ENCODE measurements at regions not wholly inside any gene's neighbourhood (a gene's known extent, or its start where the extent isn't known, plus 50 kb on each side); places are given as distances from the start of the nearest gene placed in this dataset.

DNA sequence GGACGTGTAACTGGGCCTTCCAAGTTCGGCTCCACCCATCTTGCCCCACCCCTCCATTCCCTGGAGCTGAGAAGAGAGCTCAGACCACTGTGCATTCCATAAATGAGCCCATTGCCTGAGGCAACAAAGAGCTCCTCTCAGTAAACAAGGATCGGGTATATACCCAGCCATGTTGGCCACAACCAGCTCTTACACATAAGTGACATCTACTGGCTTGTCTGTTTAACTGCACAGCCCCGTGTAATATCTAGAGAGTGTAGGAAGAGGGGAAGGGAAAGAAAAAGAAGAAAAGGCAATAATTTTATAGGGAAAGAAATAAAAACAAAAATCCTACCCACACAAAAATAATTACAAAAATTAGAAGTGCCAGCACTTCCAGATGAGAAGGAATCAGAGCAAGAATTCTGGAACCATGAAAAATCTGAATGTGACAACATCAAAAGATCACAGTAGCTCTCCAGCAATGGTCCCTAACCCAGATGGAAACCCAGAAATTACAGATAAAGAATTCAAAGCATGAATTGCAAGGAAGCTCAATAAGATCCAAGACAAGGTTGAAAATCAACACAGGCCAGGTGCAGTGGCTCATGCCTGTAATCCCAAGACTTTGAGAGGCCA is 308.1 kb downstream of the RPAP3 start:
- H3K4me3 Mint-ChIP-seq = no peak overlapping the region
- no peaks in the 10 kb centered on the region for H3K27me3 Mint-ChIP-seq
- CTCF ChIA-PET = interaction anchor here (0.5 to 4.4 kb wide), 56 partner anchors 8 to 411 kb away, joined by 3 to 68 read pairs (median 4); partner anchors contain the start of genes AMIGO2 and PCED1B
- peak; percentile 61 for DNase-seq
- H3K4me1 Mint-ChIP-seq = peaks cover 75% of the 10 kb centered on the region
- H3K36me3 Mint-ChIP-seq = peaks cover 37% of the 10 kb centered on the region
- H3K9me3 Mint-ChIP-seq = peaks cover 26% of the 10 kb centered on the region
- H3K27ac Mint-ChIP-seq = peak overlapping the region; percentile 84

DNA sequence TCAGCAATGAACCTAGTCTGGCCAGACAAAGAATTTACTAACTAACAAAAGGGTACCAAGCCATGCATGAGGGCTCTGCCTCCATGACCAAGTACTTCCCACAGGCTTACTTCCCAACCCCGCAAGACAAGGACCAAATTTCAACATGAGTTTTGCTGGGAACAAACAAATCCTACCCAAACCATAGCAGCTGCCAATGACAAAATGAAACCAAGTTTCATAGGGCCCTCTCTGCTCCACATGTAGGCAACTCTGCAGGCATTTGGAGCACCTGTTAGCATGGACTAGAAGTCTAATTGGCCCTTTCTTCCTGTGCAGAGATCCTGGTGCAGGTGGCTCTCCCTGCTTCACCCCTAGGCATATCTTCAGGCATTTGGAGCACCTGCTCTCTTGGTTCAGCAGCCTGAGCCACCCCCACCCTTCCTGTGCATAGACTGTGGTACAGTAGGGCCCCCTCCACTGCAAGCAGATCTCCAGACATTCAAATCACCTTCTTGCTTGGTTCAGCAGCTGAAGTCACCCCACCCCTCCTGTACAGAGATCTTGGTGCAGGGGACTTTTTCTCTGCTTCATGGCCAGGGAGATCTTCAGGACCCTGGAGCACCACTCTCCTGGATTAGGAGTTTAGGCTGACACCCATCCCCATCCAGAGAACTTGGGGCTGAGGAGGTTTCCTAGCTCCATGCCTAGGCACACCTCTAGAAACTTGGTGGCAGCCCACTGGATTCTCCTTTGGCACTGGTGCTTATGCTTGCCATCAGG is 308.7 kb downstream of the RPAP3 start:
- CTCF ChIA-PET = interaction anchor here (0.5 to 4.4 kb wide), 55 partner anchors 9 to 410 kb away, joined by 3 to 68 read pairs (median 5); partner anchors contain the start of genes AMIGO2 and PCED1B
- Mint-ChIP-seq H3K36me3 (peaks cover 37% of the 10 kb centered on the region), H3K27me3 (no peaks in the 10 kb centered on the region), H3K4me1 (peaks cover 82% of the 10 kb centered on the region), H3K27ac (peak overlapping the region; percentile 84), H3K4me3 (no peak overlapping the region), H3K9me3 (peaks cover 26% of the 10 kb centered on the region)
- peak; percentile 57 for DNase-seq

DNA sequence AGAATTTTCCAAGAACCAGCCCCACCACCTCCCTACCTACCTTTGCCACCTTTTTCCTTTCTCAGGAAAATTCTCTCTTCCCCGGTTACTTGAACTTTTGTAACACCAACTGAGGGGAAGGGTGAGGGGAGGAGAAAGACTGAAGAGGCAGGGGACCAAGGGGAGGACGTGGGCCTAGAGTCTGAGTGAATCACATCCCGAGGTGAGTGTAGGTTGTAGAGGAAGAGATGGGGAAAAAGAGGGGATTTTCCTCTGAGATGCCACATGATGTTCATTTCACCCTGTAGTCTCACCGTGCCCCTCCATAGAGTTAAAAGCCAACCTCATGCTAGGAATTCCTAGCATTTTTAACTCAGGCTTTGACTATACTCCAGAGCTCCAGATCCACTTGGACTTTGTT is 311.8 kb downstream of the RPAP3 start:
- H3K4me3 Mint-ChIP-seq = peak overlapping the region; percentile 24
- peak overlapping the region; percentile 98 for H3K27ac Mint-ChIP-seq
- H3K9me3 Mint-ChIP-seq = peaks cover 19% of the 10 kb centered on the region
- CTCF ChIA-PET = interaction anchor here (2.7 kb wide), 1 partner anchor 187 kb away, joined by 6 read pairs; no protein-coding TSS in a partner anchor
- peaks cover 33% of the 10 kb centered on the region for H3K36me3 Mint-ChIP-seq
- H3K27me3 Mint-ChIP-seq = no peaks in the 10 kb centered on the region
- H3K4me1 Mint-ChIP-seq = peaks cover 89% of the 10 kb centered on the region
- no peak for DNase-seq

DNA sequence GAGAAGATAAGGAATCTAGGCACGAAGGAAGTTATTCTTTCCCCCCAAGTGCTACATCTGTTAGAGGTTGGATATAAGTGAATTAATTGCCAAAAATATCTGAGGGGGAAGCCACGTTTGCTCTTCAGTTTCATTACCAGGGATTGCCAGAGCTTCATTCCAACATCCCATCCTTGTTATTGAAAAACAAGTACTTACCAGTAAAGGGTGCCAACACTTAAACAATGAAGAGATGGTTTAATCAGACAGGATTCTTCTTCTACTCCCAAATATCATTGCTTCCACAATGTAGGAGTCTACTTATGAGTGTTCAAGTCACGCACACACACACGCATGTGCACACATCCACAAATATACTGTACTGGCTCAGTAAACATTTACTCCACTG is 312.4 kb downstream of the RPAP3 start:
- Mint-ChIP-seq H3K36me3 (peaks cover 31% of the 10 kb centered on the region), H3K4me3 (no peak overlapping the region), H3K9me3 (peaks cover 19% of the 10 kb centered on the region), H3K27ac (peak overlapping the region; percentile 98), H3K4me1 (peaks cover 92% of the 10 kb centered on the region), H3K27me3 (no peaks in the 10 kb centered on the region)
- DNase-seq = no peak
- CTCF ChIA-PET = interaction anchor here (1.0 kb wide), 1 partner anchor 9 kb away, joined by 3 read pairs; no protein-coding TSS in a partner anchor

DNA sequence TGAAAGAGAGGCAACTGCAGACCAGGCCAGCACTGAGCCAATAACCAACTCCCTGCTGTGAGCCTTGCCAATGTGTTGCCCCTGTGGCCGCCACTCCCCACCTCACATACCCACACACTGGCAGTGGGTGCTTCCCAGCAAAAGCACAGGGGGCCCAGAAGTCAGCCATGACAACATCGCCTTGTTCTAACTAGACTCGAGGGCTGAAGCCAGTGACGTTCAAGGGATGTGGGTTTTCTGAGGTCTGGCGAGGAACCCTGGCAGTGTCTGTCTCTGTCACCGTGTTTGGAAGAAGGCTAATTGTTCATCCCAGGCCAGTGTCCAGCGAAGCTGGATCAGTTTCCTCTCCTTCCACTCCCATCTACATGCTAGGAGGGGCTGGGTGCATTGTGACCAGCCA is 311.8 kb upstream of the AMIGO2 start:
- peaks cover 86% of the 10 kb centered on the region for H3K4me1 Mint-ChIP-seq
- no peaks in the 10 kb centered on the region for H3K27me3 Mint-ChIP-seq
- CTCF ChIA-PET = interaction anchor here (0.9 kb wide), 1 partner anchor 11 kb away, joined by 3 read pairs; no protein-coding TSS in a partner anchor
- H3K27ac Mint-ChIP-seq = peak overlapping the region; percentile 98
- peaks cover 10% of the 10 kb centered on the region for H3K9me3 Mint-ChIP-seq
- H3K36me3 Mint-ChIP-seq = peaks cover 20% of the 10 kb centered on the region
- peak; percentile 73 for DNase-seq
- peak overlapping the region; percentile 6 for H3K4me3 Mint-ChIP-seq

DNA sequence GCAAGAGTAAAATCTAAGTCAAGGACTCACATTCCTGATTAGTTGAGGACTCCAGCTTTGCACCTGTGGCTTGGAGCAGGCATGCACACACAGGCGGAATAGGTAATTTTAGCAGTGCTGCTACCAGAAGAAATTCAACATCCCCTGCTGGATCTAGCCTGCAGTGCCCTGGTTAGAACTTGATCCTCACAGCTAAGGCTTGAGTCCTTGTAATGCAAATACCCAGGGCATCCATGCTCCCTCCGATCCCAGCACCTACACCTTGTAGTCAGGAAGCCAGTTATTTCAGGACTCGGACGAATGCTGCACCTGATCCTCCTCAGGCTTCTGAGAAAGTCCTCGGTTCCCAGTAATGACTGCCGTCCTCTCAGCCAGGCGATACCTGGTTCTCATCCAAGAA is 309.0 kb upstream of the AMIGO2 start:
- Mint-ChIP-seq H3K9me3 (peaks cover 5% of the 10 kb centered on the region), H3K27ac (no peak overlapping the region), H3K4me3 (no peak overlapping the region), H3K4me1 (peaks cover 80% of the 10 kb centered on the region), H3K27me3 (no peaks in the 10 kb centered on the region), H3K36me3 (peaks cover 11% of the 10 kb centered on the region)
- DNase-seq = no peak
- CTCF ChIA-PET = interaction anchor here (0.6 to 1.2 kb wide), 3 partner anchors 9 to 27 kb away, joined by 3 to 5 read pairs (median 4); no protein-coding TSS in a partner anchor

DNA sequence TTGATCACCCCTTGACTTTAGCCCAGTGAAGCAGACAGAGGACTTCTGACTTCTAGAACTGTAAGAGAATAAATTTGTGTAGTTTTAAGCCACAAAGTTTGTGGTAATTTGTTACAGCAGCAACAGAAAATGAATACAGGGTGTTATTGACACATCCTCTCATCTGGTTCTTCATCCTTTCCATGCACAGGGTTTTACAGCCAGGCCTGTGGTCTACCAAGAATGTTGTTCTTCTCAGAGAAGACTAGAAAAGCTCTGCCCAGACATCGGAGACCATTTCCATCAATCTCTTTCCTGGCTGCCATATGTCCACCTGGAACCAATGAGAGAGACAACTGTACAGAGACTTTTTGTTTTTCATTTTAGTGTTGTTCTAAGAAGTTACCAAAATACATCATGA is 308.2 kb upstream of the AMIGO2 start:
- DNase-seq = no peak
- peaks cover 11% of the 10 kb centered on the region for H3K36me3 Mint-ChIP-seq
- peaks cover 5% of the 10 kb centered on the region for H3K9me3 Mint-ChIP-seq
- H3K4me3 Mint-ChIP-seq = no peak overlapping the region
- no peaks in the 10 kb centered on the region for H3K27me3 Mint-ChIP-seq
- peaks cover 77% of the 10 kb centered on the region for H3K4me1 Mint-ChIP-seq
- CTCF ChIA-PET = interaction anchor here (1.0 to 1.2 kb wide), 2 partner anchors 10 to 27 kb away, joined by 4 to 5 read pairs; no protein-coding TSS in a partner anchor
- H3K27ac Mint-ChIP-seq = peak overlapping the region; percentile 28

DNA sequence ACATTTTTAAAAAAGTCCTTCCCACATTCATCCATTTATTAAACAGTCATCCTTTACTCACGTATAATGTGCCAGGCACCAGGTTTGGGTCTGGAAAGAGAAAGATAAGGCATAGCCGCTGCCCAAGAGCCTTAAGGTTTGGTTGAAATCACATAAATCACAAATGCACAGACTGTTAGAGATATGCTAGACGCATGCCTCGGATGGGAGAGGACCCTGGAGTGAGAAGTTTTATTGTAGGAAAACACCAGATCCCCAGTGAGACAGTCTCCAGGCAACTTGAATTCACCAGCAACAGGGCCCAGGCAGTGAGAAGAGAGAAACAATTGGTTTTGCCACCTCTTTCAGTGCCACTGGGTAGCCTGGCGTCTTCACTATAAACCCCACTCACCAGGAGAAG is 305.9 kb upstream of the AMIGO2 start:
- H3K36me3 Mint-ChIP-seq = peaks cover 8% of the 10 kb centered on the region
- CTCF ChIA-PET = no interaction called here
- H3K4me3 Mint-ChIP-seq = no peak overlapping the region
- H3K27ac Mint-ChIP-seq = no peak overlapping the region
- no peaks in the 10 kb centered on the region for H3K27me3 Mint-ChIP-seq
- H3K4me1 Mint-ChIP-seq = peaks cover 70% of the 10 kb centered on the region
- H3K9me3 Mint-ChIP-seq = no peaks in the 10 kb centered on the region
- no peak for DNase-seq

DNA sequence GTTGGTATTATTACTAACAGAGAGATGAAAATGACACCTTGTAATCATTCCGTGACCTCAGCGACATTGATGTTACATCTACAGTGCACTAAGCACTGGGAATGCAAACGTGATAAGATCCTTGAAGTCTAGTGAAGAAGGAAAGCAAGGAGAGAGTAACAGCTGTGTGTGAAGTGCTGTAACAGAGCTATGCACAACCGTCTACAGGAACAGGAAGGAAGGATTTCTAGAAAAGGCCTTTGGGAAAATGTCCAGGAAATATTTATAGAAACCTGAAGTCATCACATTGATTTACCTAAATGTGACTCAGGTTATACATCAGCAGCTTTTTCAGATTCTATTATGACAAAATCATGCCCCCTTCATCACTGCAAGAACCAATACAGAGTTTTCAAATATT is 304.2 kb upstream of the AMIGO2 start:
- DNase-seq = no peak

DNA sequence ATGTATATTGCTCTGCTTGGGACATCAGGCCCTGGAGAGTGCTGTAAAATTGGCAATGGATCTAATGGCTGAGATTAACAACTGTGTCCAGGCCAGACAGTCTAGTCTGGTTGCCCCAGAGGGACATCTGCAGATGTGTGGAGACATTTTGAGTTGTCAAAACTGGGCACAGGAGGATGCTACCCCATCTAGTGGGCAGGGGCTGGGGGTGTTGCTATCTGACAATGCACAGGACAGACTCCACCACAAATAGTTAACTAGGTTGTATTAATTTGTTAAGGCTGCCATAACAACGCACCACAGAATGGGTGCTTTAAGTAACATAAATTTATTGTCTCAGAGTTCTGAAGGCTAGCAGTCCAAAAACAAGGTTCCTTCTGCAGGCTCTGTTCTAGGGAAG is 302.5 kb upstream of the AMIGO2 start:
- CTCF ChIA-PET = interaction anchor here (6.5 kb wide), 1 partner anchor 15 kb away, joined by 28 read pairs; no protein-coding TSS in a partner anchor
- Mint-ChIP-seq H3K27ac (no peak overlapping the region), H3K9me3 (peaks cover 7% of the 10 kb centered on the region), H3K4me1 (peaks cover 70% of the 10 kb centered on the region), H3K4me3 (no peak overlapping the region), H3K36me3 (peaks cover 6% of the 10 kb centered on the region), H3K27me3 (no peaks in the 10 kb centered on the region)
- DNase-seq = peak; percentile 39

More for the DNA sequence above, 304.2 kb upstream of the AMIGO2 start:
- no peak overlapping the region for H3K4me3 Mint-ChIP-seq
- peaks cover 68% of the 10 kb centered on the region for H3K4me1 Mint-ChIP-seq
- H3K27ac Mint-ChIP-seq = no peak overlapping the region
- H3K9me3 Mint-ChIP-seq = peaks cover 4% of the 10 kb centered on the region
- no peaks in the 10 kb centered on the region for H3K27me3 Mint-ChIP-seq
- CTCF ChIA-PET = interaction anchor here (1.5 to 6.5 kb wide), 3 partner anchors 9 to 166 kb away, joined by 3 to 28 read pairs (median 4); no protein-coding TSS in a partner anchor
- peaks cover 8% of the 10 kb centered on the region for H3K36me3 Mint-ChIP-seq

DNA sequence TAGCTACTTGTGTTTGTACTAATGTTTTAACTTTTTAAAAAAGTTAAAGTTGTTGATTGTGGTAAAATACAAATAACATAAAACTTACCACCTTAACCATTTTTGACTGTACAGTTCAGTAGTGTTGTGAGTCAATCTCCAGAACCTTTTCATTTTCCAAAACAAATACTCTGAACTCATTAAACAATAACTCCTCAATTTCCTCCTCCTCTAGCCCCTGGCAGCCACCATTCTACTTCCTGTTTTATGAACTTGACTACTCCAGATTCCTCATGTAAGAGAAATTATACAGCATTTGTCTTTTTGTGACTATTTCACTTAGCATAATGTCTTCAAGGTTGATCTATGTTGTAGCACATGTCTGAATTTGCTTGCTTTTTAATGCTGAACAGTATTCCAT is 299.1 kb upstream of the AMIGO2 start:
- Mint-ChIP-seq H3K9me3 (peaks cover 11% of the 10 kb centered on the region), H3K27me3 (no peaks in the 10 kb centered on the region), H3K4me3 (no peak overlapping the region), H3K4me1 (peaks cover 52% of the 10 kb centered on the region), H3K27ac (no peak overlapping the region), H3K36me3 (peaks cover 9% of the 10 kb centered on the region)
- DNase-seq = no peak
- CTCF ChIA-PET = interaction anchor here (6.5 kb wide), 1 partner anchor 18 kb away, joined by 28 read pairs; no protein-coding TSS in a partner anchor

DNA sequence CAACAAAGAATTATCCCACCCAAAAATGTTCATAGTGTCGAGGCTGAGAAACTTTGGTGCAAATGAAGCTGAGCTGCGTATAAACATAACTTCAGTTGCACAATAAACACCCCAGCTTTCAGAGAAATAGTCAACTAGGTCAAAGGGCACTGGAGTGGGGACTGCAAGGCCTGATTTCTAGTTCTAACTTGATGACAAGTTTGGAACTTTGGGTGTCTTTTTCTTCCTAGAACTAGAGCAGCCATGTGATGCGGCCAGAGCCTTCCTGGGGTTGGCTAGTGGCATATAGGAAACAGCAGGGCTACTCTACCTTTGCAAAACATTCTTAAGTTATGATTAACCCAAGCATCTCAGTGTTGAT is 298.4 kb upstream of the AMIGO2 start:
- peaks cover 5% of the 10 kb centered on the region for H3K27me3 Mint-ChIP-seq
- H3K9me3 Mint-ChIP-seq = peaks cover 13% of the 10 kb centered on the region
- H3K27ac Mint-ChIP-seq = no peak overlapping the region
- H3K4me1 Mint-ChIP-seq = peaks cover 52% of the 10 kb centered on the region
- peaks cover 10% of the 10 kb centered on the region for H3K36me3 Mint-ChIP-seq
- DNase-seq = no peak
- CTCF ChIA-PET = no interaction called here
- no peak overlapping the region for H3K4me3 Mint-ChIP-seq

DNA sequence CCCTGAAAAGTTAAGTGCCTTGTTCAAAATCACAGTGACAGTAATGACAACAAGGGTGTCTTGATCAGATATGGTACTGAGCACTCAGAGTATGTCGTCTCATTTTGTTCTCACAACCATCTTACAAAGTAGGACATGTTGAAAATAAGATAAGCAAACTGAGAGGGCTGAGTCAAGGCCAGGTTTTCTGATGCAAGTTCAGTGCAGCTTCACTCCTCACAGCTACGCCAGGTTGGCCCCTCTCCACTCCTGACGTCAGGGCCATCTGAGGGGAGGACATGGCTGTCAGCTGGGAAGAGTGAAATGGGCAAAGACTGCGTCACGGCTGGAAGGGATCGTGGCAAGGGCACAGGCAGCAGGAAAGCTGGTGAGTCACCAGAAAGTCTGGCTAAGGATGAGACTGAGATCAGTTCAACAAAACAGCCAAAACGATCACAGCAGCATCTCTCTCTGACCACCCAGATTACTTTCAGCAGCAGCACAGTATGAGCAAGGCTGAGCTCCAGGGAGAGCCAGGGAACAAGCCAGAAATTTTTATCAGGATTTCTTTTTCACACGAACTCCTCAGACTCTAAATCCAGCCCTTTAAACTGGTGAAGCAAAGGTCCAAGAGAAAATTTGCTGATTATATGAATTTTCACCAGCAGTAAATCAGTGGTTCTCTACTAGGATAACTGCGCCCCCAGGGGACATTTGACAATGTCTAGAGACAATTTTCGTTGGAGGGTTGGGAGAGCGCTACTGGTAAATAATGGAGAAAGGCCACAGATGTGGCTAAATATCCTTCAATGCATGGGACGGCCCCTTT is 297.9 kb upstream of the AMIGO2 start:
- DNase-seq = no peak
- H3K27me3 Mint-ChIP-seq = peaks cover 5% of the 10 kb centered on the region
- H3K27ac Mint-ChIP-seq = peak overlapping the region; percentile 25
- H3K9me3 Mint-ChIP-seq = peaks cover 13% of the 10 kb centered on the region
- peaks cover 10% of the 10 kb centered on the region for H3K36me3 Mint-ChIP-seq
- CTCF ChIA-PET = interaction anchor here (0.6 kb wide), 1 partner anchor 70 kb away, joined by 3 read pairs; no protein-coding TSS in a partner anchor
- H3K4me3 Mint-ChIP-seq = no peak overlapping the region
- peaks cover 53% of the 10 kb centered on the region for H3K4me1 Mint-ChIP-seq

DNA sequence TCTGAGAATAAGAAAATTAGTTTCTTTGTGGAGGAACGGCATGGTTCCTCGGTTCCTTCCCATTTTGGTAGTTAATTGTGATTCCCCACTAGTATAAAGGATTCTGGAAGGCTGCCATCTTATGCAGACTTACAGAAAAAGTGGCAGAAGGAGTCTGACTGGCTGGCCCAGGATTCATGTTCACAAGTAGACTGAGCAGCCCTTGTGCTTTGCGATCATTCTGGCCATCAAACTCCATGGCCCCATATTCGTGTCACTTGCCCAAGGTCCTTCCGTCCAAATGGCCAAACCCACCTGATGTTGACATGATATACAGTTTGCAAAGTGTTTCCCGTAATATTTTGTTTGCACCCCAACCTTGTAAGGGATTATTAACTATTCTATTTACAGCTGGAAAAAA is 297.2 kb upstream of the AMIGO2 start:
- DNase-seq = no peak
- H3K27ac Mint-ChIP-seq = no peak overlapping the region
- peaks cover 13% of the 10 kb centered on the region for H3K9me3 Mint-ChIP-seq
- peaks cover 10% of the 10 kb centered on the region for H3K36me3 Mint-ChIP-seq
- peaks cover 5% of the 10 kb centered on the region for H3K27me3 Mint-ChIP-seq
- H3K4me3 Mint-ChIP-seq = no peak overlapping the region
- H3K4me1 Mint-ChIP-seq = peaks cover 46% of the 10 kb centered on the region
- CTCF ChIA-PET = no interaction called here

Measured in activated naive CD4-positive, alpha-beta T cell treated with anti-CD3 and anti-CD28 coated beads, Interleukin-2, amount 10 ng/mL, durations not matched to agents 7 days and 5 days (primary cell).